GM12878 (cell line): ENCODE measurements at regions not wholly inside any gene's neighbourhood (a gene's known extent, or its start where the extent isn't known, plus 50 kb on each side); places are given as distances from the start of the nearest gene placed in this dataset.

Source experiments
- ATAC-seq: fragments of 200-7000 bp; cut with Tn5 transposase; 3 replicates; pipeline ENCODE4 v1.9.1; 2020; ENCODE audit warnings: mild to moderate bottlenecking, moderate library complexity
- BruUV-seq: library from RNA; stranded (reverse); fragments of 400-500 nt; replicated peaks from 2 replicates; lab custom pipeline; 2021; lab: Mats Ljungman, UMichigan
- CTCF ChIA-PET: fragments of 300-600 bp; sonication (Branson Sonifier 250); formaldehyde crosslinking; extraction: SDS; loops from one replicate; lab custom pipeline; 2021; ENCODE audit warnings: inconsistent platforms; lab: Yijun Ruan, JAX
- POLR2A ChIA-PET: fragments of 350-600 bp; formaldehyde crosslinking; extraction: SDS; loops from one replicate; lab custom pipeline; 2021; ENCODE audit warnings: inconsistent platforms; lab: Charles Lee
- RAD21 ChIA-PET: fragments of 300-600 bp; sonication (Branson Sonifier 250); formaldehyde crosslinking; loops from one replicate; lab custom pipeline; 2023; ENCODE audit warnings: antibody characterized with exemption; ENCODE audit not compliant: unreplicated experiment; lab: Charles Lee
- SMC1A ChIA-PET: fragments of 300-600 bp; sonication (Branson Sonifier 250); formaldehyde crosslinking; loops from one replicate; lab custom pipeline; 2023; ENCODE audit not compliant: unreplicated experiment, uncharacterized antibody; lab: Charles Lee
- DNase-seq: peaks from one replicate; pipeline ENCODE4 v3.0.0-alpha.2; 2011; ENCODE audit warnings: low read depth, low spot score
- FAIRE-seq: peaks from 3 replicates; lab custom pipeline; 2011; peaks lifted over from hg19 to GRCh38; lab: Jason Lieb, UNC
- H2AFZ ChIP-seq: 2 replicates; pipeline ENCODE4 v1.6.0; 2011; ENCODE audit warnings: low read depth, low read length, control low read depth; ENCODE audit not compliant: control insufficient read depth
- H3K27ac ChIP-seq: 2 replicates; pipeline ENCODE4 v1.5.1; 2011; ENCODE audit warnings: control low read depth; ENCODE audit not compliant: control insufficient read depth, insufficient read depth
- H3K27me3 ChIP-seq, 2 experiments: replicated peaks in 1 of 2; 2 replicates each; pipeline versions ENCODE4 v1.6.0 to v1.6.1; 2011; ENCODE audit warnings: low read length in 1 of 2; ENCODE audit not compliant: control insufficient read depth in 2 of 2, insufficient read depth in 2 of 2
- H3K36me3 ChIP-seq, 2 experiments: 2 replicates each; pipeline ENCODE4 v1.5.1; 2011; ENCODE audit warnings: low read length in 1 of 2; ENCODE audit not compliant: control insufficient read depth in 2 of 2, insufficient read depth in 2 of 2
- H3K4me1 ChIP-seq: 2 replicates; pipeline ENCODE4 v1.6.1; 2011; ENCODE audit warnings: mild to moderate bottlenecking, low read length, moderate library complexity, mixed read lengths; ENCODE audit not compliant: control insufficient read depth, insufficient read depth
- H3K4me2 ChIP-seq: 2 replicates; pipeline ENCODE4 v1.6.0; 2011; ENCODE audit warnings: control low read depth; ENCODE audit not compliant: control insufficient read depth, insufficient read depth
- H3K4me3 ChIP-seq: fragments of 200-600 bp; sonication (generic); 2 replicates; pipeline ENCODE4 v1.5.1; 2016
- H3K79me2 ChIP-seq: 2 replicates; pipeline ENCODE4 v1.6.0; 2011; ENCODE audit warnings: low read length; ENCODE audit not compliant: control insufficient read depth, insufficient read depth
- H3K9ac ChIP-seq: 2 replicates; pipeline ENCODE4 v1.8.0; 2011; ENCODE audit warnings: low read length, control low read depth, mixed read lengths; ENCODE audit not compliant: control insufficient read depth, insufficient read depth
- H3K9me3 ChIP-seq: replicated peaks from 3 replicates; pipeline ENCODE4 v1.5.1; 2011; ENCODE audit warnings: mild to moderate bottlenecking, low read length; ENCODE audit not compliant: control insufficient read depth, insufficient read depth
- H4K20me1 ChIP-seq: 2 replicates; pipeline ENCODE4 v1.6.0; 2011; ENCODE audit not compliant: control insufficient read depth, insufficient read depth
- CUX1 ChIP-seq: IDR thresholded peaks from 2 replicates; pipeline ENCODE4 v1.6.1; 2012; ENCODE audit warnings: improper control_type of control experiment, low read depth, low read length; ENCODE audit not compliant: insufficient replicate concordance
- EZH2 ChIP-seq: IDR thresholded peaks from 2 replicates; pipeline ENCODE4 v1.6.1; 2012; ENCODE audit warnings: low read depth, mild to moderate bottlenecking, control low read depth, inconsistent platforms, low read length, borderline replicate concordance; ENCODE audit not compliant: control insufficient read depth
- SIN3A ChIP-seq: IDR thresholded peaks from 2 replicates; pipeline ENCODE4 v1.6.1; 2012; ENCODE audit warnings: low read depth, low read length, improper control_type of control experiment
- WGBS: methylation state at CpG from one replicate; pipeline ENCODE4 v1.1.6; 2016; ENCODE audit warnings: low lambda C conversion rate; ENCODE audit not compliant: insufficient replicate concordance, insufficient coverage; ENCODE audit errors: missing lambda C conversion rate; 5-methylcytosine and 5-hydroxymethylcytosine counted together
- in situ Hi-C: fragments of 300-500 bp; cut with MboI; formaldehyde crosslinking; loops from 9 replicates; pipeline ENCODE4 v1.14.3; 2018; ENCODE audit warnings: mixed read lengths
- intact Hi-C: fragments of 100-400 bp; cut with micrococcal nuclease; formaldehyde crosslinking; loops from one replicate; pipeline ENCODE4 v1.14.2; 2022; ENCODE audit not compliant: unreplicated experiment
- TF ChIP-seq, protein P1 (sequence below): fragments of 450-650 bp; IDR thresholded peaks from 2 replicates; pipeline ENCODE4 v1.6.1; 2017; ENCODE audit warnings: low read depth, mild to moderate bottlenecking, moderate library complexity

DNA sequence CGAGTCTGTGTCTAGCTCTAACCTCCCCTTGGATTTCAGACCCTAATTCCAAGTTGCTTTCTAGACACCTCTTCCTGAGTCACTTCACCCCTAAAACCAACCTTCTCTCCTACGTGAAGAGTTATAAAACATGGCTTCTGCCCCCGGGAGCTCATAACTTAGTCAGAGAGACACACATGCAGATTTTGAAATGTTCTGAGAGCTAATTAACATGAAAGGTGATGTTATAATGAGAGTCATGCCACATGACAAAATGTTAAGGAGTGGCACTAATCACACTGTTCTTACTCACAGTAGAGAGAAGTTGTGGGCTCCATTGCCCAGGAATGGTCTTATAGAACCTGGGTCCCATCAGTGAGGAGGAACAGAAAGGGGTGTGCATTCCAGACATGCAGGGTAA is 117.1 kb downstream of the LRIG2 start:
- ChIA-PET SMC1A (interaction anchor here (0.6 kb wide), 1 partner anchor 111 kb away, joined by 3 read pairs; no protein-coding TSS in a partner anchor), RAD21 (no interaction called here), CTCF (no interaction called here), POLR2A (no interaction called here)
- FAIRE-seq (no peak), DNase-seq (no peak), ATAC-seq (no peak)
- TF ChIP-seq, protein P1, sequence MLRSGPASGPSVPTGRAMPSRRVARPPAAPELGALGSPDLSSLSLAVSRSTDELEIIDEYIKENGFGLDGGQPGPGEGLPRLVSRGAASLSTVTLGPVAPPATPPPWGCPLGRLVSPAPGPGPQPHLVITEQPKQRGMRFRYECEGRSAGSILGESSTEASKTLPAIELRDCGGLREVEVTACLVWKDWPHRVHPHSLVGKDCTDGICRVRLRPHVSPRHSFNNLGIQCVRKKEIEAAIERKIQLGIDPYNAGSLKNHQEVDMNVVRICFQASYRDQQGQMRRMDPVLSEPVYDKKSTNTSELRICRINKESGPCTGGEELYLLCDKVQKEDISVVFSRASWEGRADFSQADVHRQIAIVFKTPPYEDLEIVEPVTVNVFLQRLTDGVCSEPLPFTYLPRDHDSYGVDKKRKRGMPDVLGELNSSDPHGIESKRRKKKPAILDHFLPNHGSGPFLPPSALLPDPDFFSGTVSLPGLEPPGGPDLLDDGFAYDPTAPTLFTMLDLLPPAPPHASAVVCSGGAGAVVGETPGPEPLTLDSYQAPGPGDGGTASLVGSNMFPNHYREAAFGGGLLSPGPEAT = no peak
- no peak for TF ChIP-seq EZH2
- TF ChIP-seq CUX1 = no peak
- TF ChIP-seq SIN3A = no peak
- intact Hi-C loops = no loop called here
- no peaks in the 10 kb centered on the region for H3K79me2 ChIP-seq
- H2AFZ ChIP-seq = no peak overlapping the region
- H3K27ac ChIP-seq = no peak overlapping the region
- no peak overlapping the region for H3K4me2 ChIP-seq
- no peaks in the 10 kb centered on the region for H3K36me3 ChIP-seq
- BruUV-seq = no TSS peak
- H3K4me1 ChIP-seq = peaks cover 16% of the 10 kb centered on the region
- H3K9ac ChIP-seq = no peak overlapping the region
- in situ Hi-C loops = no loop called here
- 31% methylated on average over 3 of the region's 3 CpGs for WGBS
- H3K9me3 ChIP-seq = peaks cover 3% of the 10 kb centered on the region
- H3K4me3 ChIP-seq = no peak overlapping the region
- no peaks in the 10 kb centered on the region for H4K20me1 ChIP-seq
- H3K27me3 ChIP-seq = no peaks in the 10 kb centered on the region; a peak in 2 of 4 replicates
